ENCODE measurements at regions not wholly inside any gene's neighbourhood (a gene's known extent, or its start where the extent isn't known, plus 50 kb on each side); places are given as distances from the start of the nearest gene placed in this dataset.

DNA sequence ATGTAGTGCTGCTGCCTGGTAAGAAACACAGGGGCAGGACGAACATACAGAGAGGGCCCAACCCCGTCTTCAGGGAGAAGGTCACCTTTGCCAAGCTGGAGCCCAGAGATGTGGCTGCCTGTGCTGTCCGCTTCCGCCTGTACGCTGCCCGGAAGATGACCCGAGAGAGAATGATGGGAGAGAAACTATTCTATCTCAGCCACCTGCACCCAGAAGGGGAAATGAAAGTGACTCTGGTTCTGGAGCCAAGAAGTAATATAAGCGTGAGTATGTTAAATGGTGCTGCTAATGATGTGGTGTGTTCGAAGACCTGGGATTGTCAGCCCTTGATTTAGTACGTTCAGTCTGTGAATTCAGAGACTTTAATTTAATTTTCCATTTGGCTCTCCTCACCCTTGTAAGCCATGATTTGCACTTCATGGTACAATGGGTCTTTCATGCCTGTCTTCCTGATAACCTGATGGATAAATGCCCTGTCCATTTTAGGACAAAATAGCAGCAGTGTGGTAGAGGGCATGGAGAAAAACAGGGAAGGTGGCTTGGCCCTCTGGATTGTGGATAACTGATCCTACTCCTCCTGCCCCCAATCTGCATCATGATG is 318.9 kb downstream of the SNAPC1 start:
- no peak for DNase-seq (ENCODE audit: extremely low read depth in 1 of 2, low read depth in 1 of 2)

GRCh38 chr14:62081951-62082350 is 319.7 kb downstream of the SNAPC1 start:
- no peak for DNase-seq (ENCODE audit: extremely low read depth in 1 of 2, low read depth in 1 of 2)

DNA sequence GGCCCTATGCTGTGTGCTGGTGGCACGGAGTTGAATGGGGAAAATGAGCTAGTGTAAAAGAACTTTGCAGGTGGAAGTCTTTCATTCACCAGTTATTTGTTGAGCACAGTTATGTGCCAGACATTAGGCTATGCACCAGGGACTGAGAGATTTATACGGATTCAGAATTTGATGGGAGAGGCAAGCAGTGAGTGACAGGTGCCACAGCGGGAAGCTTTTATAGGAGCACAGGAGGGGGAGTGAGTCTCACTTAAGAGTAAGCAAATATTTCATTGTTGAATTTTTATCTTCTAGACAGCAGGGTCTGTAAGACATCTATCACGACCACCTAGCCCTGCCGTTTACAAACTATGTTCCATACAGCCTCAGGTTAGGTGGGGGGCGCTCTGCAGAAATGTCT is 320.6 kb downstream of the SNAPC1 start:
- DNase-seq (ENCODE audit: extremely low read depth in 1 of 2, low read depth in 1 of 2), result no peak

DNA sequence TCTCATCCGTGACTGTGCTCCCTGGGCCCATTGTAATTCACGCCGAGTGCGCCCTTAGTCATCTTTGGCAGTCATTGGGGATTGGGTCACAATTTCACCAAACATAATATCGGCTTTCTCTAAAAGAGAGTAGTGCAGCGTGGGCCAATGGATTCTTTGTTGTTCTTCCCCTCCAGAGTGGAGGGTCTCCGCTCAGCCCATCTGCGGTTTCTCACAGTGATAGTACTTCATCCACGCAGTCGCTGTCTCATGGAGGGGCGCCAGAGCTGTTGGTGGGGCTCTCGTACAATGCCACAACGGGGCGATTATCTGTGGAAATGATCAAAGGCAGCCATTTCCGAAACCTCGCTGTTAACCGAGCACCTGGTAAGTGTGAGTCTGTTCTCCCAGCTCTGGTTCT is 321.8 kb downstream of the SNAPC1 start:
- no peak for DNase-seq (ENCODE audit: extremely low read depth in 1 of 2, low read depth in 1 of 2)

DNA sequence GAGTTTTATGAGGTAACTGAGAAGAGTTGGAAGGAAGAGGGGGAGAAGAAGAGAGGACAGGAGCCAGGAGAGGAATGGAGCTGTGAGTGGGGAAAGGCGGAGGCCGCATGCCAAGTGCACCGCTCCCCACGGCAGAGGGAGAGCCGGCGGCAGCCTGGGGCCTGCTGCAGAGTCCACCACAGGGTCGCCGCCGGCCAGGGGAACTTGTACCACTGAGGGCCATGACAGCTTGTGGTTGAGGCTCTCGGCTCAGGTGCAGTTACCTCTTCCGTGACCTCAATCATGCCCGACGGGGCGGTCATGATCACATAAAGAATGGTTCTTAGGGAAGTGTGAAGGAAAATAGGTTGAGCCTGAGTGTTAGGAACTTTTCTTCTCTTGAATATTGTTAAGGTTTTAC is 325.0 kb downstream of the SNAPC1 start:
- no peak for DNase-seq (ENCODE audit: extremely low read depth in 1 of 2, low read depth in 1 of 2)

GRCh38 chr14:62093736-62094135 is 331.5 kb downstream of the SNAPC1 start:
- no peak for DNase-seq (ENCODE audit: extremely low read depth in 1 of 2, low read depth in 1 of 2)

DNA sequence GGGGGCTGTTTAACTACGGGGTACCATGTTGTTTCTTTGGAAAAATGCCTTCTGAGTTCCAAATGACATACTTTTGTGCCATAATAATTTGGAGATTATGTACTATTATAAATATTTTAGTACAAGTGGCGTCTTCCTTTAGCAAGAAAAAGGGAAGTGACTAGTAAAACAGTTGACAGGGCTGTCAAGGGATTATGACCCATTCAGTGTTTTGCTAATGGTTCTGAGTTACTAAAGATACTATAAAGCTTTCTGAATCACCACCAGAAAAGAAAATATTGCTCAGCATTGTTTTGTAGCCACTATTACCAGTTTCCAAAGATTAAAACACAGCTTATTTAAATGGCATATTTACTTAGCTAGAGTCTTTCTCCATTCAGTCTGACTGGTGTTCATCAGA is 334.9 kb downstream of the SNAPC1 start:
- no peak for DNase-seq (ENCODE audit: extremely low read depth in 1 of 2, low read depth in 1 of 2)

DNA sequence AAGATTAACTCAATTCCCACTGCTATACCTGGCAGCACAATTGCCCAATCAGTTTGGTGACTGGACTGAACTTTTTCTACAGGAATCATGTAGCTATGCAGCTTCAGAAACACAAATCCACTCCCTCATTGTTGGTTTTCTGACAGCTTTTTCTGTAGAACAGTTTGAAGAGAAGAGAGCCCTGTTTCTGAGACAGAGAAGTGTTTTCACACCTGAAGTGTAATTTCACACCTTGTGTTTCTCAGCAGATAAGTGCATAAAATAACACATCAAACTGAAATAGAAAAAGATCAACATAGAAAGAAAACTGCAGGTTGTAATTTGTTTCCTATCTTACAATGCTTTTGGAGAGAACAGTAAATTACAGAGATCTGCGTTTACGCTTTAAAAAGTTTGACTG is 335.6 kb downstream of the SNAPC1 start:
- DNase-seq (ENCODE audit: extremely low read depth in 1 of 2, low read depth in 1 of 2), result no peak

DNA sequence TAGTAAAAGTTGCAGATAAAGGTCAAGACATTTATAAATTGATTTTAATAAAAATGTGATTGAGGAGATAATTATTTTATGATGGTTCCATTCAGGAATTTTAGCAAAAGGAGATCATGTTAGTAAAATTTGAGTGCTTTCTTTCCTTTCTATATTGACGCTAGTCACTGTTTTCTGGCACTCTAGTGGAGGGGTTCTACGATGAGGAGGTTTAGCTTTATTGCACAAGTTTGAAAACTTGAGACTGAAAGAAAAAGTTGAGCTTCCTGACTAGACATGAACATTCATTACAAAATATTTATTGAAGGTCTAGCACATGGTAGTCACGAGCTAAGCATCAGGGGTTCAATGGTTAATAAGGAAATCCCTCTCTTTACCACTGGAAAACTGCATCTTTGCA is 336.1 kb downstream of the SNAPC1 start:
- DNase-seq (ENCODE audit: extremely low read depth in 1 of 2, low read depth in 1 of 2), result no peak

DNA sequence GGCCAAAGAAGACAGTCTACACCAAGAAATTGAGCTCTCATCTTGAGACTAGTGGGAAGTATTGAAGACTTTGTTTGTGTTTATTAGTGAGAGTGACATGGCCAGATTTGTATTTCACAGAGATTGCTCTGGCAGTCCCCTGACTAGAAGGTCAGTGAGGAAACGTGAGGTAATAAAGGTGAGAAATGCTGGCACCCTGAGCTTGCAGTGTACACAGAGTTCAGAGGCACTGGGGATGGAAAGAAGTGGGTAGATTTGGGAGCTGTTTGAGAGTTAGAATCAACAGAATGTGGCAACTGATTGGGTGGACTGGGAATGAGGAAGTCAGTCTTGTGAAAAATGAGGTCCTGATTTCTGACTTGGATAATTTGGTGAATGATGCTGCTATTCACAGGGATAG is 336.9 kb downstream of the SNAPC1 start:
- DNase-seq (ENCODE audit: extremely low read depth in 1 of 2, low read depth in 1 of 2), result no peak

- DNase-seq (ENCODE audit: extremely low read depth in 1 of 2, low read depth in 1 of 2), result no peak
Observed at GRCh38 chr14:62101189-62101588, 339.0 kb downstream of the SNAPC1 start.

DNA sequence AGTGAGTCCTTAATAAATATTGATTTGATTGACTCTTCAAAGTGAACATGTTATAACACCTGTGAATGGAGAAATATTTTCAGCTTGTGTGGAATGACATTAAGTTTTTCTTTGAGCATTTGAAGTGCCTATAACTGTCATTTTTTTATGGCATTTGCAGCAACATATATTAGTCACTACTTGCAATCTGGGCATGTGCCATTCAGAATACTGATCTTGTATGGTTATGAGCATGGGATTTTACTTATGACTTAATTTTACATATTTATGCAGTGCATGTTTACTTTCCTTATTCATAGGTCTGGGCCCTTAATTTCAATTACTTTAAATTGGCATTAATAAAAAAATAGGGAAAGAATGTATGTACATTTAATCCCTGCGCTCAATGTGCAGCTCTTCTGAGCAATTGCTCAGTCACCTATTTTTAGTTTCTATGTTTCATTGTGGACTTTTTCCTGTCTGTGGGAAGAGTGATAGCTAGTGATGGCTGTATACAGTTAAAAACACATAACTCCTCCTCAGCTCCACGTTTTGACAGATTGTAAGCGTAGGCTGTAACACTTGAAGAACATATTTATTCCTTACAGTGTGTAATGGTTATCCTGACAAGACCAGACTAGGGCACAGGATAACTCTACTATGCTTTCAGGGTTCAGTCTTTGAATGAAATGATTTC is 339.6 kb downstream of the SNAPC1 start:
- DNase-seq (ENCODE audit: extremely low read depth in 1 of 2, low read depth in 1 of 2), result no peak

DNA sequence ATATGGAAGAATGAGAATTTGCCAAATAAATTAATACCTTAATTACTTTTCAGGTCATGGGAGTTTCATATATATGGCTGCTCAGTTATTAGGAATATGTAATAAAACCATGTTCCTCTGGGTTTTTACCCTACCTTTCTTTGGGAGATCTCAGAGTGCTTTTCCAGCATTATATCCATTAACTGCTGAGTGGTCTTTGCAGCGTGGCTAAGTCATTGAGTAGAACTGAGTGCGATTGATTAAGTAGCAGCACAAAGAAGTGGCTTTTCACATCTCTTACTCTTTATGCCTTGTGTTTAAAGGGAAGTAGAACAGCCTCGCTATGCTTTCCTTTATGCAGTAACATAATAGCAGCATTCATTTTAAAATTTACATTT is 340.1 kb downstream of the SNAPC1 start:
- DNase-seq (ENCODE audit: extremely low read depth in 1 of 2, low read depth in 1 of 2), result no peak

GRCh38 chr14:62103464-62103863 is 341.2 kb downstream of the SNAPC1 start:
- no peak for DNase-seq (ENCODE audit: extremely low read depth in 1 of 2, low read depth in 1 of 2)

GRCh38 chr14:62110941-62111340 is 348.7 kb downstream of the SNAPC1 start:
- DNase-seq (ENCODE audit: extremely low read depth in 1 of 2, low read depth in 1 of 2), result no peak

- peak; percentile 13 to 29 for DNase-seq (ENCODE audit: extremely low read depth in 1 of 2, low read depth in 1 of 2)
Observed at GRCh38 chr14:62117010-62117750, 355.0 kb downstream of the SNAPC1 start.

- no peak for DNase-seq (ENCODE audit: extremely low read depth in 1 of 2, low read depth in 1 of 2)
Observed at GRCh38 chr14:62117751-62118105, 355.5 kb downstream of the SNAPC1 start.

DNA sequence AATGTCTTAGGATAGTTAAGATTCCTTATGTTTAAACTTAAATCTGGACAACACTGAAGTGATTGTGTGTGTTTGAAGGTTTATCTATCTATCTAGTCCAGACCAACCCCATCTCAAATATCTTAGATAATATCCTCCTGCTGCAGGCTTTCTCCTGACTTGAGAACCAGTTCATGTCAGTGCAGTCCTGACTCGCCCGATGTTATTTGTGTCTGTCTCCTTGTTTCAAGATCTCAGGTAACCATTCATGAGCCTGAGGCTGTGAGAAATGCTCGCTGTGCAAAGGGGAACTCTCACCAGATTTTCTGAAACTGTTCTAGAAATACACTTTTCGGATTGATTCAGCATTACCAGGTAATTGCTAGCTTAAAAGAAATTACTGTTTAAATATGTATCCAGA is 356.2 kb downstream of the SNAPC1 start:
- no peak for DNase-seq (ENCODE audit: extremely low read depth in 1 of 2, low read depth in 1 of 2)

DNA sequence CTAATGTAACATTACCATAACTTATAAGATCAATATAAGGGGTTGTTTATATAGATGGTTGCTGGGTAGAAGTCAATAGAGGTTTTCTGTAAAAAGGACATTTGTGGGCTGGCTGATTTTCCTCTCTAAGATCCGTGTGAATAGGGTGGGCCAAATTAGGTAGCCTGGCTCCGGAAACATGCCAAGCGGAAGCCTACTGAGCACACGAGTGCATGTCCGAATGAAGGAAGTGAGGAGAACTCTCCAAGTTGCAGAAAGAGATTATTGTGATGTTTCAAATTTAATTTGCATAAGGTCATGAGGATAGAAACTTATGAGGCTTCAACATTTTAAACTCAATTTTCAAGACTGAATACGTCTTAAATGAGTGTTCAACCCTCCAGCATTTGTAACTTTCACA is 356.7 kb downstream of the SNAPC1 start:
- no peak for DNase-seq (ENCODE audit: extremely low read depth in 1 of 2, low read depth in 1 of 2)

- no peak for DNase-seq (ENCODE audit: extremely low read depth in 1 of 2, low read depth in 1 of 2)
Observed at GRCh38 chr14:62123961-62124360, 361.7 kb downstream of the SNAPC1 start.

DNA sequence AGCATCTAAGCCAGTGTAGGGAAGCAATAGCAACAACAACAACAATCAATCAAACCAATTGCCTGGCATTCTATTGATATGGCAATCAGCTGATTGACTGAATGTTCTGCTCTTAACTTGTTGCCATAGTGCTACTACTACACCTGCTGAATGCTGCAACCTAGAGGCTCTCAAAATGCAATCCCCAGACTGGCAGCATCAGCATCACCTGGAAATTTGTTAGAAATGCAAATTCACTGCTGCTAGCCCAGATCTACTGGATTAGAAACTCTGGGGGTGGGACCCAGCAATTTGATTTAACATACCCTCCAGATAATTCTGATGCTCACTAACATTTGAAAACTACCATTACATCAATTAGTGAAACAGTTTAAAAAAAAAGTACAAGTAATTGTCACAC is 363.6 kb downstream of the SNAPC1 start:
- no peak for DNase-seq (ENCODE audit: extremely low read depth in 1 of 2, low read depth in 1 of 2)

DNA sequence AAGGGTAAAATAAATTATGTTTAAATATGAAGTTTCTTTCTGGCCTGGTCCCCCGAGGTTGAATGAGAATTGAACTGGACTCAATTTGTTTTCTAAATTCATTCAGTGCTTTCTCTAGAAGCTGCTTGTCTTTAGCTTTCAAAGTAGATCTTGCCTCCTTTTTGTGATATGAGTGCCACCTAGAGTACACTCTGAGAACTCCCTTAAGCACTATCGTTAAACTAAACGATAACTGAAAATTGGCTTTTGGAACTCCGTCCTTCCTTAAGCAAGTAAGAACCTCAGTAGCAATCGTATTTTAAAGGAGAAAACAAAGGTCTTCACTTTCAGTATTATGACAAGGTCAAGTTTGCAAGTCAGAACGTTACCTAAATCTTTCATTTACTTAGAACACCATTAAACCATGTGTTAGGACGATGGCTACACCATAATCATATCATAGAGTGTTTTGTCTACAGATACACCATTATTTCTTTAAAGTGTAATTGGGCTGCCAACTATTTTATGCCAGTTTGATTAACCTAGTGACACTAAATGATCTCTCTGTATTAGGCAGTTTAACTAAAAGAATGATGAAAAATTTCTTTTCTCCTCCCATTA is 364.8 kb downstream of the SNAPC1 start:
- no peak for DNase-seq (ENCODE audit: extremely low read depth in 1 of 2, low read depth in 1 of 2)
